DMS153 treated with DMSO at 0.1 percent for 48 hours (cell line): ENCODE measurements at regions not wholly inside any gene's neighbourhood (a gene's known extent, or its start where the extent isn't known, plus 50 kb on each side); places are given as distances from the start of the nearest gene placed in this dataset.
"Not testable (repeated sequence)": the region's sequence is repeated elsewhere in the genome, so short reads cannot be mapped to it uniquely, and the experiment has no call there.

Source experiments
- DNase-seq: peaks from one replicate; lab custom pipeline; 2025; ENCODE audit not compliant: unreplicated experiment; lab: John Stamatoyannopoulos, UW

DNA sequence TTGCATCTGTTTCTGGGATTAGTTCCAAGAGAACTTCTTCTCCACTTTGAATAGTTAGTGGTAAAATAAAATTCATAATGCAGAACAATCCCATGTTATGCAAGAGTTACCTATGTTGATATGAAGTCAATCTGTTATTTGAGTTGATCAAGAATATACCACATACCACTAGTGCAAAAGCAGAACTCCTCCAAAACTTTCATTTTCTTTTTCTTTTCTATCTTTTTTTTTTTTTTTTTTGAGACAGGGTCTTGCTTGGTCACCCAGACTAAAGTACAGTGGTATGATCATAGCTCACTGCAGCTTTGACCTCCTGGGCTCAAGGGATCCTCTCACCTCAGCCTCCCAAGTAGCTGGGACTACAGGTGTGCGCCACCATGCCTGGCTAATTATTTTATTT, 78.8 kb upstream of the UMPS start:
- not testable (repeated sequence) for DNase-seq

DNA sequence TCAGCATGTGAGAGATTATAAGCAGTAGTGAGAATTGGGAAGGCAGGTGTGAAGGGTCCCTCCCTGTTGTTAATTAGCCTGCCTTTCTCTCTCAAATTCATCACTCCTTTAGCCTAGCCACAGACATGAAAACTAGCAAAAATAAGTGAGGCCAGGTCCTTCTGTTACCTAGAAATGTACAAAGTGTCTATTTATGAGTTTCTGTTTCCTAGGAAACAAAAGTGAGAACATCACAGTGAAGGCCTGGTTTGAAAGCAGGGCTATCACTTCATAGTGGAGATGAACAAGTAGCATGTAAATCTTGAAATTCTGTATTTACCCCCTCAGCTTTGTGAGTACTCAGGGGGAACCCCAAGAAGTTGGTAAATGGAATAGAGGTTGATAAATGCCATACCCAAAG, 78.2 kb upstream of the UMPS start:
- no peak for DNase-seq

DNA sequence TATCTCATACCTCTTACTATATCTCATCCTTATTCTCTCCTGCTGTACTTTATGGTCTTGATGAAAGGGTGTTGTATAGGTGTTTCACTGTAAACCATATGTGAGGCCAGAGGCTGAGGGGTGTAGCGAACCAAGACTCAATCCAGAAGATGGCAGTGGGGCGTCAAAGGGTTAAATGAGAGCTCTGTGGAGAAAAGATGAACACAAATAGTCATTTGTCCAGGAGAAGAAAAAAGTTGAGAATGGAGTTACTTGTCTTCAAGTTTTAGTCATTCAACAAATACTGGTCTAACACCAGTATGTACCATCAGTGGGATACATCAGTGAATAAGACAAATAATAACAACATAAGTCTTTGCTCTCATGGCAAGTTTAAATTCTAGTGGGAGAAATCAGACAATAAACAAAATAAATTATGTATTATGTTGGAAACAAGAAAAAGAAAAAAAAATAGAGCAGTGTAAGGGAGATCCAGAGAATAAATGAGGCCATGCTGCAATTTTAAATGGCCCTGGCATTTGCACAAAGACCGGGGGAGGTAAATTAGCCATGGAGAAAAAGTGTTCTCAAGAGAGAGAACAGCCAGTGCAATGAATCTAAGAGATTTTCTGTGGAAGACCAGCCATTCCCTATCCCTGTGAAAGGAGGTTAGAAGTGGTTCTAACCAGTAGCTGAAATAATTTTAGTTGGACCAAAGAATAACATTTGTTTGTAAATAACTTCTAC, 77.0 kb upstream of the UMPS start:
- no peak for DNase-seq

DNA sequence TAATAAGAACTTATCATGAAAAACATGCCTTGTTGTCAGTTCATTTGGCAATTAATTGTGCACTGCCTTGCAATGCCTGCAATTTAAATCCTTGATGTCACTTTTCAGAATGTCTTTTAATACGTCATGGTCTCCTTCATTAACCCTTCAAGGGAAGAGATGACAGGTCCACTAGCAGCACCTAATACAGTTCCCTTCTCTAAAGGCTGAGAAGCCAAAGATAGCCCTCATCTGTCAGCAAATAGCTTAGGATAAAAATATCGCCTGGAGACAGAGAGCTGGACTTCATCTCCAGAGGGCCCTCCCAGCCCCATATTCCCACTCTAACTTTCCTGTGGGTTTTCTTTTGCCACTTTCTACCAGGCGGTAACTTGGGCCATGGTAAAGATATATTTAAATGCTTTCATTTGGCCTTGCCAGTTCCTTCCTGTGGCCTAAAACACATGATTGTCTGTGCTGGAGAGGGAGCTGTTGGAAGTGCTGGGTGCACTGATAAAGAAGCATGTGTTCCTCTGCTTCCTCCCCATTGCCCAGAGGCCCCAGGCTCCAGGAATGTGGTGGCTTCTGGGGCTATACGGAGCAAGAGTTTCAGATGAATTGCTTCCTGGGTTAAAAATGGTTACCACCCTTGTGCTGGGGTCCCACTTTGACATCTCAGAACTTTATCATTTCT, 76.3 kb upstream of the UMPS start:
- no peak for DNase-seq

DNA sequence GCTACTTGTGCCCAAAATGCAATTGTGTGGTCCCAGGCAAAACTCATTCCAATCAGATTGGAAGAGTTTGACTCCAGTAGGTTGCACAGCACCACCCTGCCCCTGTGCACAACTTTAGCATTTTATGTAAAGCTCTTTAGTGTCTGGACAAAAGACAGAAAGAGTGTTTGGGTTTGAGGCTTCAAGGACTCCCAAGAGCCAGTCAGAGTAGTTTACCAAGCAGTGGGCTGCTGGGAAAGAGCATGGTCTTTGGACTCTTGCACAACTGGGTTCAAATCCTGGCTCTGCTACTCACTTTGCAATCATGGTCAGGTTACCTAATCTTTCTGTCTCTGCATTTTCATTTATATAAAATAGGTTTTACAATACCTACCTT, 75.8 kb upstream of the UMPS start:
- DNase-seq = no peak

DNA sequence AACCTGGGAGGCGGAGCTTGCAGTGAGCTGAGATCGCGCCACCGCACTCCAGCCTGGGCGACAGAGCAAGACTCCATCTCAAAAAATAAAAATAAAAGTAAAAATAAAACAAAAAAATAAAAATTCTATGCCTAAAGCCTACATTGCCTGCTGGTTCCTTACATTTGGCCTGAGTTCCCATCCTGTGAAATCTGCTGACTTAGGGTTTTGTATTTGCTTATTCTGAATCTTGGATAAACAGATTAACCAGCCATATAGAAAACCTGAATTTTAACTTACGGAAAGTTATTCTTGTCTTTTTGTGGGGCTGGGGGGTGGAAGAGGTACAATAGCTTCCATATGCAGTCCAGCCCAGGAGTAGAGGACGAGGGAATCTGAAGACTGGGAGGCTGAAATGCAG, 73.7 kb upstream of the UMPS start:
- DNase-seq = no peak

DNA sequence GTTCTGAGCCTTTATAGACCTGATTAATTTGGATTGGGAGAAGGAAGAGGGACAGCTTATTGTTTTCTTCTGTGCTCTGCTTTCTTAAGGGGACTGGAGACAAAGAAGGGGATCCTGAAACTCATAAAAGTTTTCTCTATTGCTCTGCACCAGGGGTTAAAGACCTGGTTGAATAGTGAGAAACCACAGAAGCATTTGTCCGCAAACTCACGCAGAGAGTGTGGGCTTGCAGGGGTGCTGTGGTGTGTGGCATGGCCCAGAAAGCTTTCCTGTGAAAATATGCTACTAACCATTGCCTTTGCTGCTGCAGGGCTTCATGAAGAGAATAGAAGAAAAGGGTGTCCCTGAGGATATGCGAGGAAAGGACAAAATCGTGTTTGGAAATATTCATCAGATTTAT, 73.1 kb upstream of the UMPS start:
- DNase-seq = no peak

DNA sequence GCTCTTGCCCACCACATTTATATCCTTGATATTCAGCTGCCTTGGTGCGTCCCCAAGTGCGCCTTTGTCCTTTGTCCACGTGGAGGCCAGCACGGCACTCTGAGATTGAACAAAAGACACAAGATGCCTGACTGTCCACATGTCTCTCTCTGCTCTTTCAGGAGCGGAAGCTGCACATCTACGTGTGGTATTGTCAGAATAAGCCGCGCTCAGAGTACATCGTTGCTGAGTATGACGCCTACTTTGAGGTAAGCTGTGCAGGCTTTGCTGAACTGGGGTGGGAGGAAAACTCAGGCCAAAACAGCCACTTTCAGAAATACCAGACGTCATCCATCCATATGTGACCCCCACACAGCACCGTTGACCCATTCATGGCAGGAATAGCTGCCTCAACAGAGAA, 72.0 kb upstream of the UMPS start:
- DNase-seq = no peak

DNA sequence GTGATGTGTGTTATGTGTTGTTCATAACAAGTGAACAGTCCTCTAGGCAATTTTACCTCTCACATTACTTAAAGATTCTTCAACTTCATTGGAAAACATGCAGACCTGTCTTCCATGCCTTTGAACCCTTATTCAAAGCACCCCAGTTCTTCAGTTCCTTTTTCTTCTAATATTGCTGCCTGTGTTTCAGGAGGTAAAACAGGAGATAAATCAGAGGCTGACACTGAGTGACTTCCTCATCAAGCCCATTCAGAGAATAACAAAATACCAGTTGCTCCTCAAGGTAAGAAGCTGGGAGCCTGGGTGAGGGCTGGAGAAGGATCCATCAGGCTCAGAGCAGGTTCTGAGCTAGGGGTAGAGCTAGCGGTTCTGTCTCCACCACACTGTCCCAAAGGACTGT, 71.1 kb upstream of the UMPS start:
- no peak for DNase-seq

DNA sequence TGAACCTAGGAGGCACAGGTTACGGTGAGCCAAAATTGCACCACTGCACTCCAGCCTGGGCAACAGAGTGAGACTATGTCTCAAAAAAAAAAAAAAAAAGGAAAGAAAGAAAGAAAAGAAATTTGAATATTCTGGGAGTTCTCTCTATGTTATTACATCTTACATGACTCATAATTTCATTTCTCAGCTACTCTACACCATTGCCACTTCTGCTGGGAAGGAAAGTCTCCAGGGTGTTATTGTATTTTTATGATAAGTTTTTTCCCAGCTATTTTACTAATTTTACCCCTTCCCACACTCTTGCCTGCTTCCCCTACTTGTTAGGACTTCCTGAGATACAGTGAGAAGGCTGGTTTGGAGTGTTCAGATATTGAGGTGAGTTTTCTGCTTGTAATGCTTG, 69.7 kb upstream of the UMPS start:
- DNase-seq = no peak

DNA sequence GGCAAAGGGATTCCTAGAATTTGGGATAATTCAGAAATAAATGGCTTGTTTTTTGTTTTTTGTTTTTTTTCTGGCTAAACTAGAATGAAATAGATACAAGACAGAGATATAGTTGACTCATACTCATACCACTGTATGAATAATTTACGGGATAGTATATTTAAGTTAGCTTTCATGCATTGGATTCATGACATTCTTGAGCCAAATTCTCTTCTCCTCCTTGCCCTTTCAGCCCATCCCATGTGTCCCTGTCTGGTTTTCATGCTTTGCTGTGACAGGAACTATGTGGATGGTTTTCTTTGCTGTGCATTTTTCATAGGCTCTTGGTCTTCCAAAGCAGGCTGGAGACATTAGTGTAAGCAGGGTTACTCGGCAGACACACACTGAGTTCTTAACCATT, 66.6 kb upstream of the UMPS start:
- DNase-seq = no peak

DNA sequence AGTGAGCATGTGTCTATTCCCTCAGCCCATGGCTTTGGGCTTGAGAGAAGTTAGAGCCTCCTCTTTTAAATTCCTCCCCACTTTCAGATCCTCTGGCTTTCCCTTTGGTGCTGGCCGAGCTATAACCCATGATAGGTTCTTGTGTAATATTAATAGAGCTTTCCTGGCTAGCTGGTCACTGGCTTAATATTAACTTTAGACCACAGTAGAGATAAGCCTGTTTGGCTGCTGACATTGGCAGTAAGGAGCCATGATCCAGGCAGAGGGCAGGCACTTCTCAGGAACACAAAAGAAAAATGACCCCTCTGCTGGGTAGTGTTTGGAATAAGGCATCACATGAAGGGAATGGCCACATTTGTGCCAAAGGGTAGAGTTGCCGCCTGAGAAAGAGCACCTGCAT, 65.4 kb upstream of the UMPS start:
- DNase-seq = no peak

DNA sequence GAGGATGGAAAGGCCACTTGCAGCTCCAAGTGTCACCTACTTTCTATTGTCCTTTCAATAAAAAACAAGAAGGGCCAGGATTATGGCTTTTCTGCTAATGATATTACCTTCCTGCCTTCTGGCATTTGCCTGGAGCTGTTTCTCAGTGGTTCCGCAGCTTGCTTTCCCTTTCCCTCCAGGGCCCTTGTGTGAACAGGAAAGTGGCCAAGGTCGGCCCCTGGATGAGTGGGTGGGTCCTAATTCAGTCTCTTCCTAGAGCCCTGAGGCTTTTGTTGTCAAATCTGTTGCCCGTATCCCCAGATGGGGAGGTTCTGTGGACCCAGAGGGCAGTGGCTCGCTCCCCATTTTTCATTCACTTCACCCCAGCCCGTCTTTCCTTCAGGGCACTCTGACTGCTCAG, 64.2 kb upstream of the UMPS start:
- no peak for DNase-seq

DNA sequence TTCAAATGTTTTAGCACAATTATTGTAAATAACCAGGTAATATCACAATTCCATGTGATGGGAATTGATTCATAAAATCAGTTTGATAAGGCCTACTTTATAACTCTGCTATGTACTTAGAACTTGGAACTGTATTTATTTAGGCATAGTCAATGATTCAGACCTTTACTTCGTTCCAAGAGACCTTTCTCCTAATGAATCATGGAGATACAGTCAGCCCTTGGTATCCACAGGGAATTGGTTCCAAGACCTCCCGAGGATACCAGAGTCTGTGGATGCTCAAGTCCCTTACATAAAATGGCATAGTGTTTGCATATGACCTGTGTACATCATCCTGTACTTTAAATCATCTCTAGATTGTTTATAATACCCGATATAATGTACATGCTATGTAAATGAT, 60.8 kb upstream of the UMPS start:
- DNase-seq = no peak

DNA sequence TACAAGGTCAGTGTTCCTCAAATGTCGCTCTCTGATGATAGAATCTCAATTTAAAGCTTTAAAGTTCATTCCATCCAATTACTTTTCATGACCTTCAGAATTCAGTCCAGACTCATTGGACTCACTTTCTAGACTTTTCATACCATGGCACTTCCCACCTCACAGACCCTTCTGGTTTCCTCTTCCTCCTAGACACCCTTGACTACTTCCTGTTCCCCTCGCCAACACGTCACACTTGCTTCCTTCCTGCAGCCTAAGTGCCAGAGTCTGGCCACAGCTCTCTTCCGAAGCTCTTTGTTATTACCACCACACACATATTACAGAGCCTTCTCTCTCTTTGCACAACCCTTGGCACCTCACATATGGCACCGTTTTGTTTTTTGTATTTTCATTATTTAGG, 59.1 kb upstream of the UMPS start:
- no peak for DNase-seq

DNA sequence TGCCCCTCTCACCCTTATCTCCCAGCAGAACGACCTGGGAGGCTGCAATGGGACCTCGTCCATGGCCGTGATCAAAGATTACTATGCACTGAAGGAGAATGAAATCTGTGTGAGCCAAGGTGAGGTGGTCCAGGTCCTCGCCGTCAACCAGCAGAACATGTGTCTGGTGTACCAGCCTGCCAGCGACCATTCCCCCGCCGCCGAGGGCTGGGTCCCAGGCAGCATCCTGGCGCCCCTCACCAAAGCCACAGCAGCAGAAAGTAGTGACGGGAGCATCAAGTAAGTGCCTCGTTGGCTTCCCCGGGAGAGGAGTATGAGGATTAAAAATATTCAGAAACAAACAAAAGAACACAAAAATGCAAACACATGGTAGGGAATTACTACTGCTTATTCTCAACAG, 55.9 kb upstream of the UMPS start:
- DNase-seq = no peak

DNA sequence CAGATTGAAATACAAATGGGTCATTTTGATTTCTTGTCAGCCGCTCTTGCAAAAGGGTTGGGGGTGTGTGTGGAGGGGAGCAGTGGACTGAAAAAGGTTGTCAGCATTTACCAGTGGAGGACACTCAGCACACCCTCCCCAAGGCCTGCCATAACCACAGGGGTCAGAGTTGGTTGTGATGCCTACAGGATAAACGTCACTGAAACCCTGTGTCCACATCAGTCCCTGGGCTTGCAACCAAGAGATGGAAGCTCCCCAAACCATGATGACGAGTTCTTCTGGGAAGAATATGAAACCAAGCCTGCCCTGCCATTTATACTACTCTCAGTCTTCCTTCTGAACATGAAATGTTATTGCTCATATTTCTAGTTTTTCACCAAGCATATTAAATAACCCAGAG, 54.0 kb upstream of the UMPS start:
- no peak for DNase-seq

DNA sequence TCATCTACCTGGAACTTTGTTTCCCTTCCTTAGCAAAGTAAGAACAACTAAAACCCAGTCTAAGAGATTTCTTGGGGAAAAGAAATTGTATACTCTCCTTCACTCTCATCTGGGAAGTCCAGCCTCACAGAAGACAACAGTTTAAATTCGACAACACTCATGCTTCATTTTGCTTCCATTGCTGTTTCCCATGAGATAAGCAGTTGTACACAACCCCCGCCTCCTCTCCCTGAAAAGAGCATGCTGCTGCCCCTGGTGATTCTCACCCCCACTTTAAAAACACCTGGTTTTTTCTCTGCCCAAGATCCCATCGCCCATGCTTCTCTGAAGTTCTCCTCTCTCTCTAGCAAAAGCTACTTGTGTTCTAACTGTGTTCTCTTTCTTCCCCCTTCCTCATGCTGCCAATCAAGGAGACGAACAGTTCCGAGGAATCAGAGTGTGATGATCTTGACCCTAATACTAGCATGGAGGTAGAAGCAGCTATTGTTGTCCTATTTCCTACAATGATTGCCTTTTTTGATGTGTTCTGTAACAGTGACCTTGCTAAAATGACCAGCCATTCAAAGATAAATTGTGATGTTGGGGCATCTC, 51.1 kb upstream of the UMPS start:
- DNase-seq = no peak
